Forelimb muscle (tissue), 1 donor: ENCODE measurements at regions not wholly inside any gene's neighbourhood (a gene's known extent, or its start where the extent isn't known, plus 50 kb on each side); places are given as distances from the start of the nearest gene placed in this dataset.
"Not testable (repeated sequence)": the region's sequence is repeated elsewhere in the genome, so short reads cannot be mapped to it uniquely, and the experiment has no call there.

ENCODE experiments used
- DNase-seq: peaks from one replicate; pipeline ENCODE4 v3.0.0-alpha.2; 2013; ENCODE audit warnings: low read depth

GRCh38 chr2:173547499-173547898, 192.8 kb downstream of the CDCA7 start:
- DNase-seq: no peak

GRCh38 chr2:173550143-173550542, 195.5 kb downstream of the CDCA7 start:
- no peak for DNase-seq

- DNase-seq: no peak
Observed at GRCh38 chr2:173552531-173552930, 197.9 kb downstream of the CDCA7 start.

GRCh38 chr2:173553593-173553992, 198.9 kb downstream of the CDCA7 start:
- no peak for DNase-seq

GRCh38 chr2:173555833-173556232, 201.2 kb downstream of the CDCA7 start:
- no peak for DNase-seq

- no peak for DNase-seq
Observed at GRCh38 chr2:173556816-173557215, 202.1 kb downstream of the CDCA7 start.

GRCh38 chr2:173557497-173557896, 202.8 kb downstream of the CDCA7 start:
- DNase-seq: no peak

GRCh38 chr2:173567493-173567892, 212.8 kb downstream of the CDCA7 start:
- DNase-seq: no peak

DNA sequence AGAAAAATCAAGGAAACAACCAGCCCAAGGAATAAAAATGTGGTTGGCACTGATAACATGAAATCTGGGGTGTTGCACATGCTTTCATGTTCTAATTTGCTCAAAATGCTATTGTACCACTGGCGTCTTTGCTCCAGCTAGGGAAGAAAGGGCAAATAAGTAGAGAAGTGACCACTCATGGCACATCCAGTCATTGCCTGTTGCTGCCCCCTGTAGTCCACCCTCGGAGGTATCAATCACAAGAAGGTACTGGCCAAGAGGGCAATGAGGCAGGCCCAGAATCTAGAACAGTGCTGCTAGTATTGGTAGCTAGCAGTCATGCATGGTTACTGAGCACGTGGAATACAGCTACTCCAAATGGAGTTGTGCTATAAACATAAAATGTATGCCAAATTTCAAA, 213.4 kb downstream of the CDCA7 start:
- no peak for DNase-seq

DNA sequence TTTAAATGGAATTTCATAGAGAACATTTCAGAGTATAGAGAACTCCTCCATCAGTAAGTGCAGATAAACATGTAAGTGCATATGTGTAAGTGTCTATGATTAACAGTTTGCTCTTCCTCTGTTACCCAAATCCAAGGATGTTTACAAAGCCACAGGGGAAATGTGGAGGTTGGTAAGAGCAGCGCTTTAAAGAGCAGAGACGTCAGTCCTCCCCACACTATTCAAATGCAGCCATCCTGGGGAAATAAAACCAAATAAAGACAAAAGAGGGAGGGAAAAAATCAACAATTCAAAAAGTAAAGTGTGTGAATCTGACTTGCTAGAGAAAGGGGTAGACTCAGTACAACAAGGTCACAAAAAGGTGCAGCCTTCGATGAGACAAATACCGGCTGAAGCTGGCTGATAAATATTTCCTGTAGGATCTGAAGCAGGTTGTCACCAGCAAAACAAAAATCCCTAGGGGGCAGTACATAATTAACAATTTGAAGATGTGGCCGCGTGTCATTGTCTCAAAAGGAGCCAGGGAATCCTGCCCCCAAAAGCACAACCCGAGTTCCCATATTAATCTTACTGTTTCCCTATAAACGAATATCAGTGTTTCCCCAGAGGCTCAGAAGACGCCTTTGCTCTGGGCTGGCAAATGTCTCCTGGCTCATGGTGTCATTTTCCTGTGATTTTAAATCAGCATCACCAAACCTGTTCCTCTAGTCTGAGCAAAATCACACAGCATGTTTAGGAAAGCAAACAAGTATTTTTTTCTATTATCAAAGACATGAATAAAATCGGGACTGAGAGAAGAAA, 216.5 kb downstream of the CDCA7 start:
- no peak for DNase-seq

GRCh38 chr2:173571887-173572680, 217.4 kb downstream of the CDCA7 start:
- no peak for DNase-seq

DNA sequence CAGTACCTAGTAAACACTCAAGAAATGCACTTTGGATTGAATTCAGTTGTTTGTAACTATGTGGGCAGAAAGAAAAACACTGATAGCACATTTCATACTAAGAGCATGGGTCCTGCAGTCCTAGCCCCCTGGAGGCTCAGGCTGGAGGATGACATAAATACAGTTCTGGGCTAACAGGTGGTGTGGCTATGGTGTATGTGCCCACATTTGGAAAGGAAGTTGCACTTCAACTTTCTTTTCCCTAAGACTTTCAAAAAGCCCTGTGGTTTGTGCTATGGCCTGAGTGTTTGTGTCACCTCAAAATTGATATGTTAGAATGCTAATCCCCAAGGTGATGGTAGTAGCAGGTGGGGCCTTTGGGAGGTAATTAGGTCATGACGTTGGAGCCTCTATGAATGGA, 218.2 kb downstream of the CDCA7 start:
- DNase-seq: no peak

DNA sequence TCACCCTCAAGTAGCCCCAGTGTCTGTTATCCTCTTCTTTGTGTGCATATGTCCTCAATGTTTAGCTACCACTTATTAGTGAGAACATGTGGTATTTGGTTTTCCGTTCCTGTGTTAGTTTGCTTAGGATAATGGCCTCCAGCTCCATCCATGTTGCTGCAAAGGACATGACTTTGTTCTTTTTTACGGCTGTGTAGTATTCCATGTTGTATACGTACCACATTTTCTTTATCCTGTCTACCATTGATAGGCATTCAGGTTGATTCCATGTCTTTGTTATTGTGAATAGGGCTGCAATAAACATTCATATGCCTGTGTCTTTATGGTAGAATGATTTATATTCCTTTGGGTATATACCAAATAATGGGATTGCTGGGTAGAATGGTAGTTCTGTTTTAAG, 219.1 kb downstream of the CDCA7 start:
- not testable (repeated sequence) for DNase-seq

GRCh38 chr2:173574324-173575112, 219.8 kb downstream of the CDCA7 start:
- DNase-seq: peak; percentile 17

DNA sequence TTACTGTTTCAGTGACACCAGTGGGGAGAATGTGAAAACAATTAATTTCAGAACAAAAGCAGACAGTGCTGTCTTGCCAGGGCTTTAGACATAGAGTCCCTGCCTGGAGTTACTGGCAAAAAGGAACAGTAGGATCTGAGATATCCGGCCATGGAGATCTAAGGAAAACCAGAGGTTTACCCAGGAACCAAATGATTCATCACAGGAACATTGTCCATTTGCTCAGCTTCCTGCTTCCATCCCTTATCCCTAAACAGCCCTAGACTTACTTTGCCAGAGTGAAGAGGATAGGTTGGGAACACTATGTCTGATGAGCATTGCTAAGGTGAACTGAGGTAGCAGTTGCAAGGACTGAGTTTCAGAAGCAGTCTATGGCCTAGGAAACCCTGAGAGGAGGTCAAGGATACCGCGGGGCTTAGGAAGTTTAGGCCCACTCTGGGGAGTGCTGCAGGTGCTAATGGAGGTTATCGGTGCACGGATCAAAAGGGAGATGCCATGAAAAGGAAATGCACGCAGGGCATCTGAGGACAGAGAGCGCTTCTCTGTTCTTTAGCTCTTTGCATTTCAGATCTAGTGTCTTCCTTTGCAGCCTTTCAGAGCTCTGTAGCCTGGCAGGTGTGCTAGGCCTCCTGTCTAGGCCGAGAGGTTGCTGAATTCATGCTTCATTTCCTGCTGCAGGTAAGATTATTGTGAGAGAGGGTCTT, 223.9 kb downstream of the CDCA7 start:
- DNase-seq: no peak

- no peak for DNase-seq
Observed at GRCh38 chr2:173580351-173580750, 225.7 kb downstream of the CDCA7 start.

- no peak for DNase-seq
Observed at GRCh38 chr2:173580956-173581355, 226.3 kb downstream of the CDCA7 start.

GRCh38 chr2:173583196-173583595, 228.5 kb downstream of the CDCA7 start:
- DNase-seq: no peak

GRCh38 chr2:173584000-173584399, 229.3 kb downstream of the CDCA7 start:
- DNase-seq: no peak

DNA sequence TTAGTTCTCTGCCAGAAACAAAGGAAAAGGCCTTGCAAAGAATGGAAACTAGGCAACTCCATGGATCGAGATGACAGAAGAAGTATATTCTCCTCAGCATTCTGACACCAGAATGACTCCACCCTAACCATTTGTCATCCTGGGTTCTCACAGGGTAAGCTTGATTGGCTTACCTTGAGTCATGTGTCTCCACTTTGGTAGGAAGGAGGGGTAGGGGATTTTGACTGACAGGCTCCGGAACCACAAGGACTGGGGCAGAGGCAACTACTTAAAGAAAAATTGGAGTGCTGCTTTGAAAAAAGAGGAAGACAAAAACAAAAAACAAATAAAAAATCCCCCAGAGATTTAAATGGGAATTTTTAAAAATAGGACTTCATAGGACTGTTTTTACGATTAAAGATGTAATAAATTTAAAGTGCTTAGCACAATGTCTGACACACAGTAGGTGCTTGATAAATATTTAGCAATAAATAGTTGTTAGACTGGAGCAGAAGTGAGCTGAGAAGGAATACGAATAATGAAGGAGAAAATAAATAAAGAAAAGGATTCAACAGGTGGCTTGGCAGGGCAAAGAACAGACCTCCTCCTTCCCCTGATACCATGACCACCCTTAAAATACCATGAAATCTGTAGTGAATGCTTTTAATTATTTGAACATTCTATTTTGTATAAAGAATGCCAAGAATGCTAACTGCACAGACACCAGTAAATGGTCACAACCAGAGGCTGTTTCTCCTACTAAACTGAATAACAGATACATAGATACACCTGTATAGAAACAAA, 230.2 kb downstream of the CDCA7 start:
- no peak for DNase-seq

- DNase-seq: no peak
Observed at GRCh38 chr2:173588931-173589369, 234.3 kb downstream of the CDCA7 start.
